T-helper 2 cell treated with Interferon-gamma antibody and Interleukin-4, amounts not matched to agents 5 μg/mL and 100 μg/mL, for 36 hours (primary cell): ENCODE measurements at regions not wholly inside any gene's neighbourhood (a gene's known extent, or its start where the extent isn't known, plus 50 kb on each side); places are given as distances from the start of the nearest gene placed in this dataset.

Experiments
- DNase-seq: peaks from one replicate; pipeline ENCODE4 v3.0.0; 2021; ENCODE audit warnings: low spot score
- H3K27ac Mint-ChIP-seq: one replicate; pipeline ENCODE4 v1.8.0; 2021; ENCODE audit warnings: mild to moderate bottlenecking, mixed read lengths
- H3K27me3 Mint-ChIP-seq: one replicate; pipeline ENCODE4 v1.8.0; 2021; ENCODE audit warnings: low read depth, mixed read lengths
- H3K36me3 Mint-ChIP-seq: one replicate; pipeline ENCODE4 v1.8.0; 2021; ENCODE audit warnings: low read depth, mixed read lengths
- H3K4me1 Mint-ChIP-seq: one replicate; pipeline ENCODE4 v1.8.0; 2021; ENCODE audit warnings: low read depth, mixed read lengths
- H3K4me3 Mint-ChIP-seq: one replicate; pipeline ENCODE4 v1.8.0; 2022; ENCODE audit warnings: mild to moderate bottlenecking, moderate library complexity, mixed read lengths
- H3K9me3 Mint-ChIP-seq: one replicate; pipeline ENCODE4 v1.8.0; 2021; ENCODE audit warnings: mixed read lengths

DNA sequence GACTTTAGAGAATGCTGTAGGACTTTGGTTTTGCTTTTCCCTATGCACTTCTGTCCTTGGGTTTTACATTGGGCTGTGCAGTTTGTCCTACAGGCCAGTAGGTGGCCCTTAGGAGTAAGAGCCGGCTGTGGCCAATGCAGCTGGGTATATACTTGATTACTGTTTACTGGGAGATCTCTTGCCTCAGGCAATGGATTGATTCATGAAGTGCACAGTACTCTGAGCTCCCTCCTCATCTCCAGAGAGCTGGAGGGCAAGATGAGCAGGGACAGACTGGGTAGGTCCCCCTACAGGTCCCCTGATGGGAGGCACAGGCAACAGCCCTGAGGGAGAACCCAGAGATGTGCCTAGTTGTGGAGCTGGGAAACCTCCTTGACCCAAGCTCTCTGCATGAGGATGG, 103.8 kb upstream of the QRFPR start:
- Mint-ChIP-seq H3K27me3 (peaks cover 8% of the 10 kb centered on the region), H3K4me1 (no peaks in the 10 kb centered on the region), H3K27ac (no peak overlapping the region), H3K9me3 (no peaks in the 10 kb centered on the region), H3K36me3 (no peaks in the 10 kb centered on the region), H3K4me3 (no peak overlapping the region)
- DNase-seq: no peak

DNA sequence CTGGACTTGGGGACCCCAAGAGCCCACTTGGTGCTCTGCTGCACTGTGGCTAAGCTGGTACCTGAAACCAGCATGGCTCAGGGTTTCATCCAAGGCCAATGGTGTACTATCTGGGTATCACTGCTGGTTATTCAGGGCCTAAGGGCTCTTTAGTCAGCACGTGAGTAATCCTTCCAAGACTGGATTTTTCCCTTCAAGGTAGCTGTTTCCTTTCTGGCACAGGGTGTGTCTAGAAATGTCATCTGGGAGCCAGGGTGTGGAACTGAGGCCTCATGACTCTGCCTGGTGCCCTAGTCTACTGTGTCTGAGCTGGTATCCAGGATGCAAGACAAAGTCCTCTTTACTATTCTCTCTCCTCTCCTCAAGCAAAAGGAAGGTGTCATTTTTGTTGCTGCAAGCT, 99.0 kb upstream of the QRFPR start:
- Mint-ChIP-seq H3K4me3 (no peak overlapping the region), H3K4me1 (no peaks in the 10 kb centered on the region), H3K9me3 (no peaks in the 10 kb centered on the region), H3K27ac (no peak overlapping the region), H3K36me3 (no peaks in the 10 kb centered on the region), H3K27me3 (peaks cover 16% of the 10 kb centered on the region)
- DNase-seq: no peak

DNA sequence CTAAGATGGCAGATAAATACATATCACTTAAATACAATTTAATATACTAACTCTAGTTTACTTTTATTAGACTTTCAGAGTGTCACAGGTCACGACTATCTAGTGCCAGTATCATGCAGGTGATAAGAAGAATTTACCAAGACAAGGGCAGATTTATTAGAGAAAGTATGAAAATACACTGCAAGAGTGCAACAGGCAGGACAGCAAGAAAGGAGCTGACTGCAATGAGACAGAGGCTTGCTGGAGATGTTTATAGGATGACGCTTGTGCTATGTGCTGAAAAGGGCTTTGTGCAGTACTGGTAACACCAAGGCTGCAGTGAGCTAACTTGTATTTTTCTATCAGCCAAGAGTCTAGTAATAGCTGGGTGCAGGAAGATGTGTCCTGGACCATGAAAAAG, 96.7 kb upstream of the QRFPR start:
- Mint-ChIP-seq H3K4me3 (no peak overlapping the region), H3K4me1 (peaks cover 3% of the 10 kb centered on the region), H3K27me3 (peaks cover 12% of the 10 kb centered on the region), H3K9me3 (peaks cover 3% of the 10 kb centered on the region), H3K36me3 (no peaks in the 10 kb centered on the region), H3K27ac (no peak overlapping the region)
- DNase-seq: no peak

DNA sequence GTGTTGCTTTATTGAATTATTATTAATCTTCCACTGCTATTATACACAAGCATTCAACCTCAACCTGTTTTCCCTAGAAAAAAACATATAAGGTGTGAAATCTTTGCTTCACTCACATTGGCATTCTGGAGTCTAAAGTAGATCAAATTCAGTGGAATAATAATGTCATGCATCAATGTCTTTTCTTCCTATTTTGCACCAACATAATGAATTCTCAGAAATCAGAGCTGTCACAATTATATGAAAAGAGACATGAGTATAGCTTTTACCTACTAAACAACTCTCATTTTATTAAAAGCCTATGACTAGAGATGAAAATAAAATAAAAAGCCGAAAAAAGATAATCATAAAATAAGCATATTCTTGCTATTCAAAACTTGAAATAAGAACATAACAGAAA, 96.3 kb upstream of the QRFPR start:
- no peaks in the 10 kb centered on the region for H3K36me3 Mint-ChIP-seq

DNA sequence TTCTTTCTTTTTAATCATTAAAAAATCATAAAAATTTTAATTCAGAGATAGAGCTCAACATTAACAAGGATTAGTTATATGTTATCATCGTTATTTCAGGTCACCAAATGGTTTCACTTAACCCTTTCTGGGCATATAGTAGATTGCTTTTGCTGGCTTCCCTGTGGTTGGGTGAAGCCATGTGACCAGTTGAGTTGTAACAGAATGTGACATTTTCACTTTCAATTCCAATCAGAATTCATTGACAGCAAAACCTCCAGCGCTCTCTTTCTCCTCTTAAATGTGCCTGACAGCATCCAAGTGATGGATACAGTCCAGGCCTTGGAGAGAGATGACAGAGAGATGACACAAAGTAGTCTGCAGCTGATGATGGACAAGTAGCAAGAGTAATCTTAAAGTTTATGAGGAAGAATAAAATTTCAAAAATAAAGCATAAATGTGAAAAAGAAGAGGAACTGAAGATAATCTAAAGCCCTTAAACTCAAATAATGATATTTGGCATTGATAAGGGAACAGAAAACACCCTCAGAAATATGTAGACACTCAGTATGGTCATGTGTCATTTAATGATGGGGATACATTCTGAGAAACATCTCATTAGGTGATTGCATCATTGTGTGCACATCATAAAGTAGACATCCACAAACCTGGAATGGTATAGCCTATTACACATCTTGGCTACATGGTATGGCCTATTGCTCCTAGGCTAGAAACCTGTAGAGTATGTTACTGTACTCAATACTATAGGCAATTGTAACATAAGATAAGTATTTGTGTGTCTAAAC, 92.3 kb upstream of the QRFPR start:
- no peak for DNase-seq
- Mint-ChIP-seq H3K9me3 (peaks cover 3% of the 10 kb centered on the region), H3K4me3 (no peak overlapping the region), H3K27me3 (peaks cover 9% of the 10 kb centered on the region), H3K36me3 (no peaks in the 10 kb centered on the region), H3K4me1 (peaks cover 5% of the 10 kb centered on the region), H3K27ac (no peak overlapping the region)

More for the DNA sequence above, 96.3 kb upstream of the QRFPR start:
- Mint-ChIP-seq H3K4me3 (no peak overlapping the region), H3K27me3 (peaks cover 12% of the 10 kb centered on the region), H3K4me1 (peaks cover 5% of the 10 kb centered on the region), H3K27ac (no peak overlapping the region), H3K9me3 (peaks cover 3% of the 10 kb centered on the region)
- DNase-seq: no peak

DNA sequence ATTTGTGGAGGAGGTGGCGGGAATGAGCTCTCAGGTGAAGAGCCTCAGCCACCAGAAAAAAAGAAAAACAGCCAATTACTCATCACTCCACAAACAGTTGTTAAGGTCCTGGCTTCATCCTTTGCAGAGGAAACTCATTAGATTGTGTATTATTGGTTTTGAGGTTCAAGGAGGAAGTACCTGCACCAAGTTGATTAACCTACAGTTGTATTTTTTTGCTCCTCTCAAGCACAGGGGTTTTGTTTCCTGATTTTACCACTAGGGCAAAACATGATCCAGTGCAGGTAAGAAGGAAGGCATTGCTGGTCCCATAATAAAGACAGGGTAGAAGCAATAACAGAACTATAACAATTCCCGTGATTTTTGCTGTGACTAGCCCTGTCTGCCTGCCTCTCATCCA, 84.0 kb upstream of the QRFPR start:
- H3K4me1 Mint-ChIP-seq: peaks cover 3% of the 10 kb centered on the region
- H3K27ac Mint-ChIP-seq: no peak overlapping the region
- peaks cover 4% of the 10 kb centered on the region for H3K9me3 Mint-ChIP-seq
- no peaks in the 10 kb centered on the region for H3K36me3 Mint-ChIP-seq
- no peak for DNase-seq
- no peak overlapping the region for H3K4me3 Mint-ChIP-seq
- H3K27me3 Mint-ChIP-seq: peaks cover 20% of the 10 kb centered on the region

DNA sequence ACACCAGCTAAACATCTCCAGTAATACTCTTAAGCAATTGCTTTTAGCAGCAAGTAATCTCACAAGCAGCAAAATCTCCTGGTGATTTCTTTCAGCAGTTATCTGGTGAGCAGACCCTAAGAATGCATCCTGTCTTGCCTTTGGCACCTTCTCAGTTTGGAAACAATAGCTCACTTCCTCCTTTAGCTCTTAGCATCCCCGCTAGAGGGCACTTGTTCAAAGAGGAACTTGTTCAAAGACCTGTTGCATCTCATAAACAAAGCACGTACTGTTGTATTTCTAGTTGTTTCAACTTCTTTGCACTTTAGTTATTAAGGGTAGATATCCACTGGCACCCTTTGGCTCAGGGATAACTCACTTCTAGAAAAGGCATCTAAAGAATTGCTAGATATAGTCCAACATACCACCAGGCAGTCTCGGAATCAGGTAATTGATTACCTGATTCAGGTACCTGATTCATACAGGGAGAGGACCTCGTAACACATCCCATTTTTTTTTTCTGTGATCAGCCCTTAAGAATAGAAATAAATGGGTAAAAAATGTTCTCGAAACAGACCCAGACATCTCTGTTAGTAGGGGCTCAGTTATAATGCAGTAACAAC, 81.9 kb upstream of the QRFPR start:
- peaks cover 24% of the 10 kb centered on the region for H3K27me3 Mint-ChIP-seq

DNA sequence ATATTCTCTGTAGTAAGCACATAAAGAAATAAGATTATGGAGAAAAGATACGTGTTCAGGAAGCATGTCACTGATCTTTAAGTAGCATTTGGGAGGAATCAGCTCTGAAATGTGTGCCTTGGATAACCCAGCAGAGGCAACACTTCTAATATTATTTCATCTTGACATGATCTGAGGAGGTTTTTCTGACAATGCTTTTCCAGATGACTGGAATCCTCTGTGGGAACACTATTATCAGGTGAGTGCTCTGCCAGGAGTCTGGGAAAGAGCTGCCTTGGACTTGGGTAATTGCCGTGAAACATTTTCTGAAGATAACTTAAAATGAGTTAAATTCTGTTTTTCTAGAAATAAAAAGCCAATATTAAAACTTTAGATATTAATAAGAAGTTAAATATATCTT, 78.2 kb upstream of the QRFPR start:
- Mint-ChIP-seq H3K27ac (no peak overlapping the region), H3K27me3 (peaks cover 26% of the 10 kb centered on the region)

More for the DNA sequence above, 81.9 kb upstream of the QRFPR start:
- DNase-seq: peak; percentile 24
- H3K36me3 Mint-ChIP-seq: no peaks in the 10 kb centered on the region
- H3K9me3 Mint-ChIP-seq: peaks cover 4% of the 10 kb centered on the region
- no peak overlapping the region for H3K4me3 Mint-ChIP-seq
- H3K4me1 Mint-ChIP-seq: peaks cover 3% of the 10 kb centered on the region
- no peak overlapping the region for H3K27ac Mint-ChIP-seq

DNA sequence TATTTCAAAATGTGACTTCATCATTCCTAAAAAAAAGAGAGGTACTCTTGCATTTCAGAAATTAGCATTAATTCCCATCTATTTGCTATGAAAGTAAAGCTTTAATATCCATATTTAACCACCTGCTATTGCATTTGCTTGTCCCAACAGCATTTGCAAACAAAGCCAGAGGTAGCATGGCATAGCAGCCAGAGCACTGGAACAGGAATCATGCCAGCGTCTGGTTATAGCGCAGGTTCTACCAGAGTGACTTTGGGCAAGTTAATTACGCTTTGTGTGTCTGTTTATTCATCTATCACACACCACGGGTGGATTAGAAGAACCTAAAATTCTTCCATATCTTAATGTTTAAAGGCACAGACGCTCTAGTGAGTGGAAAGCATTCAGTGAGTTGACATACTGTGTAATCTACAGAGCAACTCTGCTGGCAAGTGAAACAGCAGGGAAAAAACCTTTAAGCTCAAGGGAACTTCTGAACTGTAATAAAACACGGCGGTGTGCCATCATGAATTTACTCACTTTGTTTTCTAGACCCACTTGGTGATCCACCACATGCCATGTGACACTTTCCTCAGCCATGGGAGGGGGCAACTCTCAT, 76.6 kb upstream of the QRFPR start:
- Mint-ChIP-seq H3K27ac (no peak overlapping the region), H3K4me3 (no peak overlapping the region), H3K27me3 (peaks cover 25% of the 10 kb centered on the region), H3K9me3 (no peaks in the 10 kb centered on the region), H3K36me3 (no peaks in the 10 kb centered on the region), H3K4me1 (no peaks in the 10 kb centered on the region)
- DNase-seq: no peak

More for the DNA sequence above, 78.2 kb upstream of the QRFPR start:
- peaks cover 3% of the 10 kb centered on the region for H3K4me1 Mint-ChIP-seq
- H3K9me3 Mint-ChIP-seq: no peaks in the 10 kb centered on the region
- H3K36me3 Mint-ChIP-seq: no peaks in the 10 kb centered on the region
- no peak overlapping the region for H3K4me3 Mint-ChIP-seq
- DNase-seq: no peak

DNA sequence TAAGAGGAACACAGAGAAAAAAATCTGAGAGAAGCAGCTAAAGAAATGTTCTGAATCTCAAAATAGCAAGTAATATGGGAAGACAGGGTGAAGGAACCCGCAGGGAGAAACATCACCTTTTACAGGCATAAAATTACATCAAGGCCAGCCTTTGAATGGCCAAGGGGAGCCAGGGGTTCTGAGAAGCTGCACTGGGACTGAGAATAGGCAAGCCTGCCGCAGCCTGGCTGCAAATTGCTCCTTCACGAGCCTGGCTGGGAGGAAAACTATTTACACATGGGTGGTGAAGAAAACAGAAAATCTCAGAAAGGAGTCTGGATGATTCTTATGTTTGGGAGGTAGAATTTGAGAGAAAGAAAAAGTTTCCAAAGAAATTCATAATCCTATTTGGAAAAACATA, 74.5 kb upstream of the QRFPR start:
- no peaks in the 10 kb centered on the region for H3K4me1 Mint-ChIP-seq
- no peaks in the 10 kb centered on the region for H3K36me3 Mint-ChIP-seq
- no peak for DNase-seq
- H3K27me3 Mint-ChIP-seq: peaks cover 25% of the 10 kb centered on the region
- no peak overlapping the region for H3K27ac Mint-ChIP-seq
- no peaks in the 10 kb centered on the region for H3K9me3 Mint-ChIP-seq
- H3K4me3 Mint-ChIP-seq: no peak overlapping the region

DNA sequence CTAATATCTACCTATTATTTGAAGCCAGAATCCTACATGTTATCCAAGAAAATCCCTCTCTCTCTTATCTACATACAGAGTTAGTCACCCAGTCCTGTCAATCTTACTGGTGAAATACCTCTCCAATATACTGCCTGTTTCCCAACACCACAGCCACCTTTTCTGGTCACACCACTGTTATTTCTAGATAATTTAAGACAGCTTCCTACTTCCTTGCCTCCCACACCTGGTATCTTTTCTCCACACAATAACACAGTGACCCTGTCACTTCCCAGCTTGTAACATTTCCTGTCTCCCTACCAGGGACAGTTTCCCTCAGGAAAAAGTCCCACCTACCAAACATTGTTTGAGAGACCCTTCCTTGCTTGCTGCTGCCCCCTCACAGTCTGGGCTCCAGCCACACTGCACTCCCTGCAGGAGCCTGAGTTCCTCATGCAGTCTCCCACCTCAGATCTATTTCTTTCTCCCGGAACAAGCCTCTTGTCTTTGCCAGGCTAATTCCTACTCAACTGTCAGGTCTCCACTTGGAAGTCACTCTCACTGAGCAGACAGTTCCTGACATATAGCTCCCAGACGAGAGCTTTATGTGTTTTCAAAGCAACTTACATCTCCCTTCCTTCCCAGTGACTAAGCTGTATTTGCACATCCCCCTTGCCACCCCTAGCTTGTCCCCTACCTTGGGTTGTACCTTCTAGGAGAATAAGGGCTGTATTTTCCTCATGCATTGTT, 73.6 kb upstream of the QRFPR start:
- Mint-ChIP-seq H3K4me1 (no peaks in the 10 kb centered on the region), H3K4me3 (no peak overlapping the region), H3K27ac (no peak overlapping the region), H3K36me3 (no peaks in the 10 kb centered on the region), H3K27me3 (peaks cover 26% of the 10 kb centered on the region), H3K9me3 (no peaks in the 10 kb centered on the region)
- no peak for DNase-seq

DNA sequence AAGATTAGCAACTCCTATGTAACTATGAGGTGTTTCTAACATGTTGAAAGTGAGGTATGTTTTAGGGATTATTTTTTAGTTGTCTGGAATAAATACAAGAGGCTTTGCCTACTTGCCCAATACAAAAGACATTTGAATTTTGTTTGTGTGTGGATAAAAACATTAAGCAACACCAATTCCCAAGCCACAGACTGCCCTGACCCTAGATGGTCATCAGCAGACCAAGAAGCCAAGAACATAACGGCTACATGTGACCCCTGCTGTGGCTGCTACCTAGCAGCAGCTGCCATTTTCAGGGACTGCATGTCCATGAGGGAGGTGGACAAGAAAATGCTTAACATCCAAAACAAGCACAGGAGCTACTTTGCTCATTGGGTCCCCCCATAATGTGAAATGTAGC, 70.5 kb upstream of the QRFPR start:
- Mint-ChIP-seq H3K27me3 (peaks cover 21% of the 10 kb centered on the region), H3K4me3 (no peak overlapping the region)

DNA sequence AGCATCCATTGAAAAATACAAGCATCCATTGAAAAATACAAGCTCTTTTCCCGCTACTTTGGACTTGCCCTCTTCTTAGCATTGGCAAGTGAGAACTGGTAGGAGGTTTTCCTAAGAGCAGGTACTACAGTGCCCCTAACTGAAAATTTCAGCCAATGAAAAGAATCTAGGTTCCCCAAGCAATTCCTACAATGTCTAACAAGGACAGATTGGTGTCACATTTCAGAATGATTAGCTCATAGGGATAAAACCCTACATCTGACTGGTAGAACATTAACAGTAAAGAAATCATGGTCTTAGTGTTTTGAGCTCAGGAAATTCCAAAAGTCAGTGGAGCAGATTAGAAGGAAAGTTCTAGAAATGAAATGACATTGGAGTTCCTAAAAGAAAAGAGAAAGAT, 68.6 kb upstream of the QRFPR start:
- Mint-ChIP-seq H3K4me3 (no peak overlapping the region), H3K4me1 (no peaks in the 10 kb centered on the region), H3K36me3 (no peaks in the 10 kb centered on the region), H3K27me3 (peaks cover 12% of the 10 kb centered on the region), H3K27ac (no peak overlapping the region), H3K9me3 (no peaks in the 10 kb centered on the region)
- DNase-seq: no peak

More for the DNA sequence above, 70.5 kb upstream of the QRFPR start:
- Mint-ChIP-seq H3K4me1 (no peaks in the 10 kb centered on the region), H3K9me3 (no peaks in the 10 kb centered on the region), H3K36me3 (no peaks in the 10 kb centered on the region), H3K27ac (no peak overlapping the region)
- no peak for DNase-seq

DNA sequence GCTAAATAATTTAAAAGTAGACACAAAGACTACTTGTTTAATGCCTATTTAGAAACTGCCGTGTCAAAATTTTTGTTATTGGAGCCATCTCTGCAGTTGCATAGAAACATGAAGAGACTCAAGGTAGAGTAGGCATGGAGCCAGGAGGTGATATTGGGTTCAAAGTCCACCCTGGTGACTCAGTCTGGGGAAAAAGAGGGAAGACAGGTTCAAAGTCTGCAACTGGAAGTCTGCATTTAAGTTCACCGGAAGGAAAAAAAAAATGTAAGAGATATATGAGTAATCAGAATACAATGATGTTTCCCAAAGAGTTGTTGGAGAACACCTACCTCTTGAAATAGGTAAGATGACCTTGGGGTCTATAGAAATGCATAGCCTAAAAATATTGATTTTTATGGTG, 67.4 kb upstream of the QRFPR start:
- no peak for DNase-seq
- H3K4me1 Mint-ChIP-seq: no peaks in the 10 kb centered on the region
- H3K36me3 Mint-ChIP-seq: no peaks in the 10 kb centered on the region
- no peak overlapping the region for H3K4me3 Mint-ChIP-seq
- H3K9me3 Mint-ChIP-seq: no peaks in the 10 kb centered on the region
- no peak overlapping the region for H3K27ac Mint-ChIP-seq
- peaks cover 8% of the 10 kb centered on the region for H3K27me3 Mint-ChIP-seq
